ENCODE measurements at regions not wholly inside any gene's neighbourhood (a gene's known extent, or its start where the extent isn't known, plus 50 kb on each side); places are given as distances from the start of the nearest gene placed in this dataset.

DNA sequence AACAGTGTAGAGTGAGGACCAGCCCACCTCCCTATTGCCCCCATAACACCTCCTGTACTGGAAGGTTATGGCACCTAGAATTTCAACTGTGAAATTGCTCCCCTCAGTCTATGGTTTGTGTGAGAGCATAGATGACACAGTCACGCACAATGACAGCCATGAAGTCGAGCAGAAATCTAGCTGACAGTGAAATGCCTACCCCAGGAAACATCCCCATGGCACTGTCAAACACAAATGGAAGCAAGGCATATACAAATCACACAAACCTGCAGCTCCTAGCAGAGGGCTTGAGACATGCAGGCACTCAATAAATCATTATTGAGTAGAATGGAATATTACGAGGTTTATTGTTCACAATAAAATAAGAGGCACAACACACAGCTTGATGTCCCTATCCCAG lies 142.5 kb upstream of the ST6GALNAC5 start:
- TF ChIP-seq EZH2phosphoT487 (IDR thresholded peaks at IDR 0.05; ENCODE audit: borderline replicate concordance) (no peak), POLR2A (IDR thresholded peaks at IDR 0.05; ENCODE audit: borderline replicate concordance, extremely low read depth, insufficient read depth, insufficient read length) (no peak), CBX3 (IDR thresholded peaks at IDR 0.05; ENCODE audit: low read depth) (no peak)
- TF ChIP-seq, protein P1, sequence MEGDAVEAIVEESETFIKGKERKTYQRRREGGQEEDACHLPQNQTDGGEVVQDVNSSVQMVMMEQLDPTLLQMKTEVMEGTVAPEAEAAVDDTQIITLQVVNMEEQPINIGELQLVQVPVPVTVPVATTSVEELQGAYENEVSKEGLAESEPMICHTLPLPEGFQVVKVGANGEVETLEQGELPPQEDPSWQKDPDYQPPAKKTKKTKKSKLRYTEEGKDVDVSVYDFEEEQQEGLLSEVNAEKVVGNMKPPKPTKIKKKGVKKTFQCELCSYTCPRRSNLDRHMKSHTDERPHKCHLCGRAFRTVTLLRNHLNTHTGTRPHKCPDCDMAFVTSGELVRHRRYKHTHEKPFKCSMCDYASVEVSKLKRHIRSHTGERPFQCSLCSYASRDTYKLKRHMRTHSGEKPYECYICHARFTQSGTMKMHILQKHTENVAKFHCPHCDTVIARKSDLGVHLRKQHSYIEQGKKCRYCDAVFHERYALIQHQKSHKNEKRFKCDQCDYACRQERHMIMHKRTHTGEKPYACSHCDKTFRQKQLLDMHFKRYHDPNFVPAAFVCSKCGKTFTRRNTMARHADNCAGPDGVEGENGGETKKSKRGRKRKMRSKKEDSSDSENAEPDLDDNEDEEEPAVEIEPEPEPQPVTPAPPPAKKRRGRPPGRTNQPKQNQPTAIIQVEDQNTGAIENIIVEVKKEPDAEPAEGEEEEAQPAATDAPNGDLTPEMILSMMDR (IDR thresholded peaks at IDR 0.05 in 2 of 3, conservative IDR thresholded peaks at IDR 0.05 in 1 of 3; ENCODE audit: borderline replicate concordance in 1 of 3, insufficient read depth in 1 of 3, low read depth in 2 of 3, low read length in 2 of 3), result no peak
- TF ChIP-seq, protein P2, sequence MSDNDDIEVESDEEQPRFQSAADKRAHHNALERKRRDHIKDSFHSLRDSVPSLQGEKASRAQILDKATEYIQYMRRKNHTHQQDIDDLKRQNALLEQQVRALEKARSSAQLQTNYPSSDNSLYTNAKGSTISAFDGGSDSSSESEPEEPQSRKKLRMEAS (IDR thresholded peaks at IDR 0.05), result no peak

Measured in HCT116 (cell line).